Retinal pigment epithelial cell (primary cell): ENCODE measurements at regions not wholly inside any gene's neighbourhood (a gene's known extent, or its start where the extent isn't known, plus 50 kb on each side); places are given as distances from the start of the nearest gene placed in this dataset.

ENCODE experiments used
- DNase-seq: peaks from one replicate; pipeline ENCODE4 v3.0.0-alpha.2; 2010; ENCODE audit warnings: low read depth
- H3K4me3 ChIP-seq: 2 replicates; pipeline ENCODE4 v1.5.1; 2011; ENCODE audit warnings: mild to moderate bottlenecking, low read length, control low read depth, moderate library complexity
- CTCF ChIP-seq: conservative IDR thresholded peaks from 2 replicates; pipeline ENCODE4 v1.5.1; 2011; ENCODE audit warnings: low read depth, low read length, control low read depth, inconsistent platforms

- H3K4me3 ChIP-seq, result no peak overlapping the region
- DNase-seq, result no peak
- no peak for TF ChIP-seq CTCF
Observed at GRCh38 chr12:92439420-92439805, 263.4 kb upstream of the PLEKHG7 start.

GRCh38 chr12:92438641-92439419 lies 264.0 kb upstream of the PLEKHG7 start:
- H3K4me3 ChIP-seq, result no peak overlapping the region
- TF ChIP-seq CTCF, result no peak
- no peak for DNase-seq

- TF ChIP-seq CTCF, result no peak
Observed at GRCh38 chr12:92437452-92437851, 265.3 kb upstream of the PLEKHG7 start.

GRCh38 chr12:92436856-92437255 lies 265.9 kb upstream of the PLEKHG7 start:
- no peak for TF ChIP-seq CTCF
- no peak overlapping the region for H3K4me3 ChIP-seq
- no peak for DNase-seq

More at GRCh38 chr12:92437452-92437851, 265.3 kb upstream of the PLEKHG7 start:
- no peak overlapping the region for H3K4me3 ChIP-seq
- DNase-seq, result no peak

GRCh38 chr12:92434607-92435025 lies 268.2 kb upstream of the PLEKHG7 start:
- H3K4me3 ChIP-seq, result no peak overlapping the region
- no peak for DNase-seq
- TF ChIP-seq CTCF, result no peak

GRCh38 chr12:92432724-92433441 lies 269.9 kb upstream of the PLEKHG7 start:
- no peak for TF ChIP-seq CTCF
- no peak overlapping the region for H3K4me3 ChIP-seq
- DNase-seq, result no peak

GRCh38 chr12:92431146-92431545 lies 271.6 kb upstream of the PLEKHG7 start:
- no peak for TF ChIP-seq CTCF
- H3K4me3 ChIP-seq, result no peak overlapping the region
- no peak for DNase-seq
